SU-DHL-6 (cell line): ENCODE measurements at regions not wholly inside any gene's neighbourhood (a gene's known extent, or its start where the extent isn't known, plus 50 kb on each side); places are given as distances from the start of the nearest gene placed in this dataset.

ENCODE experiments used
- H2AFZ ChIP-seq: fragments of 200-600 bp; sonication (generic); 2 replicates; pipeline ENCODE4 v1.6.1; 2014; ENCODE audit warnings: low read depth, mild to moderate bottlenecking, moderate library complexity, mixed read lengths, antibody characterized with exemption, low read length; ENCODE audit not compliant: severe bottlenecking
- H3F3A ChIP-seq: fragments of 200-600 bp; shearing (Covaris generic); 2 replicates; pipeline ENCODE4 v1.6.0; 2016; ENCODE audit warnings: antibody characterized with exemption, mild to moderate bottlenecking; ENCODE audit not compliant: insufficient read depth
- H3K27ac ChIP-seq: fragments of 200-600 bp; sonication (generic); 2 replicates; pipeline ENCODE4 v1.5.1; 2016; ENCODE audit warnings: low read depth, mild to moderate bottlenecking, low read length, moderate library complexity, mixed read lengths
- H3K27me3 ChIP-seq: fragments of 200-600 bp; sonication (generic), shearing (Covaris generic); 2 replicates; pipeline ENCODE4 v1.6.0; 2014; ENCODE audit warnings: mild to moderate bottlenecking, low read length
- H3K36me3 ChIP-seq: fragments of 200-600 bp; sonication (generic); 2 replicates; pipeline ENCODE4 v1.6.1; 2014; ENCODE audit warnings: mild to moderate bottlenecking, low read length, mixed read lengths
- H3K4me2 ChIP-seq: fragments of 300-600, 200-600 bp; shearing (Covaris generic), sonication (generic); 2 replicates; pipeline ENCODE4 v1.6.0; 2014; ENCODE audit warnings: low read length, low read depth, mild to moderate bottlenecking; ENCODE audit not compliant: poor library complexity, severe bottlenecking
- H3K4me3 ChIP-seq: fragments of 200-600 bp; sonication (generic); 2 replicates; pipeline ENCODE4 v1.5.1; 2014; ENCODE audit warnings: antibody characterized with exemption, low read length, mild to moderate bottlenecking, mixed read lengths; ENCODE audit not compliant: insufficient read depth, poor library complexity, severe bottlenecking
- H3K79me2 ChIP-seq: fragments of 200-600 bp; sonication (generic); 2 replicates; pipeline ENCODE4 v1.6.1; 2014; ENCODE audit warnings: mild to moderate bottlenecking, low read length, moderate library complexity; ENCODE audit not compliant: insufficient read depth
- H3K9ac ChIP-seq: fragments of 200-600 bp; sonication (generic); 2 replicates; pipeline ENCODE4 v1.7.0; 2014; ENCODE audit warnings: mild to moderate bottlenecking, low read length
- H3K9me2 ChIP-seq: fragments of 200-600 bp; sonication (generic); replicated peaks from 2 replicates; pipeline ENCODE4 v1.6.1; 2014; ENCODE audit warnings: low read length; ENCODE audit not compliant: insufficient read depth
- H3K9me3 ChIP-seq: fragments of 200-600 bp; sonication (generic); 2 replicates; pipeline ENCODE4 v1.6.1; 2014; ENCODE audit warnings: low read length, mixed read lengths; ENCODE audit not compliant: insufficient read depth
- H4K20me1 ChIP-seq: fragments of 200-600 bp; sonication (generic); 2 replicates; pipeline ENCODE4 v1.6.1; 2014; ENCODE audit warnings: low read depth, mild to moderate bottlenecking, antibody characterized with exemption, low read length, moderate library complexity, mixed read lengths
- CTCF ChIP-seq: fragments of 200-600 bp; sonication (generic); IDR thresholded peaks from one replicate; pipeline ENCODE4 v1.5.1; 2017; ENCODE audit warnings: antibody characterized with exemption, mild to moderate bottlenecking, low read length, moderate library complexity; ENCODE audit not compliant: insufficient read depth, poor library complexity, severe bottlenecking
- EZH2phosphoT487 ChIP-seq: fragments of 200-600 bp; sonication (generic), shearing (Covaris generic); conservative IDR thresholded peaks from 2 replicates; pipeline ENCODE4 v1.6.1; 2018; ENCODE audit warnings: mild to moderate bottlenecking, antibody characterized with exemption, low read length, moderate library complexity, mixed read lengths

DNA sequence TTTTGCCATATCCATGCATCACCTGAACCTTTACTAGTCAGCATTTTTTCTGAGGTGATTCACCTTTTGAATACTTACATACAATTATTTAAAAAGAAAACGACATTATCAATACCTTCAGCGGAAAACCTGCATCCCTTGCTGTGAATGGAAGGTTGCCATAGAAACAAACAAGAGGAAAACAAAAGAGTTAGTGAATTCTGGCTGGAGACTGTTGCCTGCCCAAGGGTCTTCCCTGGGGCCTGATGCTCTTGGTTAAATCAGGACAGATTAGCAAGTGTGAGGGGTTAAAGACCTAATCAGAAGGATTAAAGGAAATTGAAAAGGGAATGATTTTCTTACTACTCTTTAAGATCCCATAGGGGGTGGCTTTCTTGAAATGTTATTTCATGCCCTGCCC is 96.0 kb upstream of the WSCD2 start:
- no peak for TF ChIP-seq CTCF
- TF ChIP-seq EZH2phosphoT487 = no peak
- Histone ChIP-seq H3K4me2 (no peak overlapping the region), H3K79me2 (no peaks in the 10 kb centered on the region), H3K9ac (no peak overlapping the region), H3K9me2 (no peaks in the 10 kb centered on the region), H3K36me3 (no peaks in the 10 kb centered on the region), H3K4me3 (no peak overlapping the region), H3K27me3 (no peaks in the 10 kb centered on the region), H3K27ac (no peak overlapping the region), H4K20me1 (no peaks in the 10 kb centered on the region), H2AFZ (no peak overlapping the region), H3K9me3 (no peaks in the 10 kb centered on the region), H3F3A (no peaks in the 10 kb centered on the region)

DNA sequence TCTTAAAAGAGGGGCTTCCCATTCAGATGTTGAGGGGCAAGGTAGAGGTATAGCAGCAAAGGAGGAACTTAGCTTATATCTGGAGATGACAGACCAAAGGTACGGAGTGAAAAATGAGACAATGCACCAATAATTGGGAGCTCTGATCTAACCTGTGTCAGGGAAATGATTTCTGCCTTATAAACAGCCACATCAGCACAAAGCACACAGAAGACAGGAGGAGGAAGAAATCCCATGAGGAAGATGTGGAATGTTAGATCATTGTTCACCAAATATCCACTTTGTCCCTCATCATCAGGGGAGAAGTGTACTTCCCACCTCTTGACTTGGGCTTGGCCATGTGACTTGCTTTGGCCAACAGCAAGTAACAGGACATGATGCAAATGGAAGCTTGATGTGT is 93.7 kb upstream of the WSCD2 start:
- Histone ChIP-seq H3K4me2 (no peak overlapping the region), H3F3A (no peaks in the 10 kb centered on the region), H3K79me2 (no peaks in the 10 kb centered on the region), H3K9me3 (no peaks in the 10 kb centered on the region), H3K27ac (no peak overlapping the region), H3K36me3 (no peaks in the 10 kb centered on the region), H4K20me1 (no peaks in the 10 kb centered on the region), H2AFZ (no peak overlapping the region), H3K9ac (no peak overlapping the region), H3K4me3 (no peak overlapping the region), H3K9me2 (no peaks in the 10 kb centered on the region), H3K27me3 (no peaks in the 10 kb centered on the region)
- TF ChIP-seq EZH2phosphoT487 = no peak
- TF ChIP-seq CTCF = no peak

GRCh38 chr12:108037960-108038359 is 91.1 kb upstream of the WSCD2 start:
- Histone ChIP-seq H3K9ac (no peak overlapping the region), H3K79me2 (no peaks in the 10 kb centered on the region), H3K27me3 (no peaks in the 10 kb centered on the region), H3K27ac (no peak overlapping the region), H3K4me3 (no peak overlapping the region), H3K9me3 (no peaks in the 10 kb centered on the region), H3K36me3 (no peaks in the 10 kb centered on the region), H3F3A (no peaks in the 10 kb centered on the region), H3K9me2 (no peaks in the 10 kb centered on the region), H4K20me1 (no peaks in the 10 kb centered on the region), H2AFZ (no peak overlapping the region), H3K4me2 (no peak overlapping the region)
- TF ChIP-seq CTCF = no peak
- no peak for TF ChIP-seq EZH2phosphoT487

GRCh38 chr12:108039794-108040193 is 89.3 kb upstream of the WSCD2 start:
- TF ChIP-seq CTCF (no peak), EZH2phosphoT487 (no peak)
- H3K27me3 ChIP-seq = no peaks in the 10 kb centered on the region
- no peaks in the 10 kb centered on the region for H3F3A ChIP-seq
- H3K9ac ChIP-seq = no peak overlapping the region
- H3K27ac ChIP-seq = no peak overlapping the region
- H2AFZ ChIP-seq = no peak overlapping the region
- H4K20me1 ChIP-seq = no peaks in the 10 kb centered on the region
- no peak overlapping the region for H3K4me3 ChIP-seq
- no peaks in the 10 kb centered on the region for H3K9me3 ChIP-seq
- no peaks in the 10 kb centered on the region for H3K9me2 ChIP-seq
- H3K36me3 ChIP-seq = no peaks in the 10 kb centered on the region
- no peak overlapping the region for H3K4me2 ChIP-seq
- H3K79me2 ChIP-seq = no peaks in the 10 kb centered on the region
